MM.1S (cell line): ENCODE measurements at regions not wholly inside any gene's neighbourhood (a gene's known extent, or its start where the extent isn't known, plus 50 kb on each side); places are given as distances from the start of the nearest gene placed in this dataset.
"Not testable (repeated sequence)": the region's sequence is repeated elsewhere in the genome, so short reads cannot be mapped to it uniquely, and the experiment has no call there.

Source experiments
- DNase-seq: peaks from one replicate; pipeline ENCODE4 v3.0.0-alpha.2; 2015
- H2AFZ ChIP-seq: fragments of 300-600 bp; sonication (generic); 2 replicates; pipeline ENCODE4 v1.6.0; 2016; ENCODE audit warnings: antibody characterized with exemption, low read length
- H3F3A ChIP-seq: fragments of 300-600 bp; sonication (generic); 2 replicates; pipeline ENCODE4 v1.6.1; 2016; ENCODE audit warnings: mild to moderate bottlenecking, antibody characterized with exemption, low read length, moderate library complexity, mixed read lengths; ENCODE audit not compliant: insufficient read depth
- H3K27ac ChIP-seq: fragments of 300-600 bp; sonication (generic); 2 replicates; pipeline ENCODE4 v1.5.1; 2016; ENCODE audit warnings: mild to moderate bottlenecking, low read length
- H3K27me3 ChIP-seq: fragments of 300-600 bp; sonication (generic); replicated peaks from 2 replicates; pipeline ENCODE4 v1.6.0; 2016; ENCODE audit warnings: low read length; ENCODE audit not compliant: insufficient read depth
- H3K36me3 ChIP-seq: fragments of 300-600 bp; sonication (generic); replicated peaks from 2 replicates; pipeline ENCODE4 v1.6.1; 2016; ENCODE audit warnings: mild to moderate bottlenecking, low read length, mixed read lengths; ENCODE audit not compliant: insufficient read depth
- H3K4me1 ChIP-seq: fragments of 300-600 bp; sonication (generic); 2 replicates; pipeline ENCODE4 v1.6.1; 2016; ENCODE audit warnings: low read length, mixed read lengths
- H3K4me2 ChIP-seq: fragments of 300-600 bp; sonication (generic); 2 replicates; pipeline ENCODE4 v1.6.0; 2016; ENCODE audit warnings: low read depth, low read length
- H3K4me3 ChIP-seq: fragments of 300-600 bp; sonication (generic); 2 replicates; pipeline ENCODE4 v1.5.1; 2016; ENCODE audit warnings: low read length, mixed read lengths
- H3K79me2 ChIP-seq: fragments of 300-600 bp; sonication (generic); 2 replicates; pipeline ENCODE4 v1.6.1; 2016; ENCODE audit warnings: mixed run types, low read length, mixed read lengths
- H3K9ac ChIP-seq: fragments of 300-600 bp; sonication (generic); 2 replicates; pipeline ENCODE4 v1.6.1; 2016; ENCODE audit warnings: low read length, mixed read lengths
- H3K9me2 ChIP-seq: fragments of 300-600 bp; sonication (generic); replicated peaks from 2 replicates; pipeline ENCODE4 v1.6.1; 2016; ENCODE audit warnings: mild to moderate bottlenecking, low read length, mixed read lengths; ENCODE audit not compliant: insufficient read depth
- H3K9me3 ChIP-seq: fragments of 300-600 bp; sonication (generic); replicated peaks from 2 replicates; pipeline ENCODE4 v1.6.1; 2016; ENCODE audit warnings: mild to moderate bottlenecking, low read length, mixed read lengths; ENCODE audit not compliant: insufficient read depth
- H4K20me1 ChIP-seq: fragments of 300-600 bp; sonication (generic); 2 replicates; pipeline ENCODE4 v1.6.1; 2016; ENCODE audit warnings: mild to moderate bottlenecking, low read length, moderate library complexity, mixed read lengths; ENCODE audit not compliant: insufficient read depth

DNA sequence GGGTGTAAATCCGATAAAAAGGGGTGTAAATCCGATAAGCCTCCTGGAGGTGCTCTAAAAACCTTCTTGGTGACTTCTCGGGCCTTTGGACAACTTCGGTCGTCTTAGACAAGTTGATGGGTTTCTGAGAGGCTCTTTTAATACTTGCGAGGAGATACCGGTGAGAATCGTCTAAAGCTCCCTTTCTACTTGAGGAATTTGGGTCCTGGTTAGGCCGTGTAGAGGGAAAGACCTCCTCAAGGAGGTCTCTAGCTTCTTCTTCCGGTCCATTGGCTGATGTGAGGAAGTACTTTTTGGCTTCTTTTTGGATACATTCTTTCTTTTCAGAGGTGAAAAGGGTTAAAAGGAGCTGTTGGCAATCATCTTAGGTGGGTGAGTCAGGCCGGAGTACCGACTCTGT, 128.5 kb downstream of the ART5 start:
- H3K27ac ChIP-seq = peak overlapping the region; percentile 99
- not testable (repeated sequence) for H2AFZ ChIP-seq, H4K20me1 ChIP-seq

DNA sequence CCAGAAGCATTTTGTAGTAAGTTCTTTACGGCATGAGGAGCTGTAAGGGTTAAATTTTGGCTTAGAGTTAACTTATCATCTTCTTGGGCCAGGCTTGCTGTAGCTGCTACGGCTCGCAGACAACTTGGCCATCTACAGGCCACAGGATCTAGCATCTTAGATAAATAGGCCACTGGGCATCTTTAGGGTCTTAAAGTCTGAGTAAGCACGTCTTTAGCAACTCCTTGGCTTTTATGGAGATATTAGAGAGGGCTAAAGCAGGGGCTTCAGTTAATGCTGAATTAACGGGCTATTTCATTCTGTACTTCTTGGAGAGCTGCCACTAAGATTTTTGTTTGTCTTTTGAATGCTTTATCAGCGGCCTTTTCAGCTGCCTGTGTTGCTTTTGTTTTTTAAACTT, 129.0 kb downstream of the ART5 start:
- not testable (repeated sequence) for H3K27me3 ChIP-seq, H3K9me3 ChIP-seq, H3K9me2 ChIP-seq, H4K20me1 ChIP-seq, H3K36me3 ChIP-seq, H2AFZ ChIP-seq
- H3K4me1 ChIP-seq = peaks cover 12% of the 10 kb centered on the region
- H3K4me3 ChIP-seq = peak overlapping the region; percentile 65
- peak; percentile 52 for DNase-seq
- H3F3A ChIP-seq = peaks cover 21% of the 10 kb centered on the region
- H3K9ac ChIP-seq = peak overlapping the region; percentile 98
- peaks cover 36% of the 10 kb centered on the region for H3K79me2 ChIP-seq
- peak overlapping the region; percentile 99 for H3K27ac ChIP-seq
- peak overlapping the region; percentile 74; the same call in 1 of the 2 replicates for H3K4me2 ChIP-seq

More for the DNA sequence above, 128.5 kb downstream of the ART5 start:
- H3K79me2 ChIP-seq = peaks cover 36% of the 10 kb centered on the region
- DNase-seq, H3K36me3 ChIP-seq, H3K4me1 ChIP-seq, H3K27me3 ChIP-seq, H3K9me3 ChIP-seq, H3K9me2 ChIP-seq: not testable (repeated sequence)
- H3K4me3 ChIP-seq = peak overlapping the region; percentile 65
- H3K4me2 ChIP-seq = peak overlapping the region; percentile 74; the same call in 1 of the 2 replicates
- H3F3A ChIP-seq = peaks cover 21% of the 10 kb centered on the region
- H3K9ac ChIP-seq = peak overlapping the region; percentile 98

DNA sequence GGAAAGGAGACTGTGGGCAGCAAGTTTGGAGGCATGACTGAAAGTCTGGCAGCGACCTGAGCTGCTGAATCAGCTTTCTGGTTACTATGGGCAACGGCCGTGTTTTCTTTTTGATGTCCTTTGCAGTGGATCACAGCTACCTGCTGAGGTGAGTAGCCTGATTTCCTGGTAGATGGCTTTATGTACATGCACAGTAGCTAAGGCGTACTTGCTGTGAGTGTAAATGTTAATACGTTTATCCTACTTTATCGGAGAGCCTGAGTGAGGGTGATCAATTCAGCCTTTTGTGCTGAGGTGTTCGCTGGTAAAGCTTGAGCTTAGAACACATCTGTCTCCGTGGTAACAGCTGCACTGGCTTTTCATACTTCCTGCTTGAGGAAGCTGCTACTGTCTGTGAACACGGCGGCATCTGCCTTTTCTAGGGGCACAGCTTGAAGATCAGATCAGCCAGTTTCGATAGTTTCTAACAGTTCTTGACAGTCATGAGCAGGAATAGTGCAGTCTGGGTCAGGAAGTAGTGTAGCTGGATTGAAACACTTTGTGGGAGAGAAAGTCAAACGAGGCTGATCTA, 129.6 kb downstream of the ART5 start:
- H2AFZ ChIP-seq = not testable (repeated sequence)
- H3K4me2 ChIP-seq = peak overlapping the region; percentile 94; the same call in 1 of the 2 replicates

DNA sequence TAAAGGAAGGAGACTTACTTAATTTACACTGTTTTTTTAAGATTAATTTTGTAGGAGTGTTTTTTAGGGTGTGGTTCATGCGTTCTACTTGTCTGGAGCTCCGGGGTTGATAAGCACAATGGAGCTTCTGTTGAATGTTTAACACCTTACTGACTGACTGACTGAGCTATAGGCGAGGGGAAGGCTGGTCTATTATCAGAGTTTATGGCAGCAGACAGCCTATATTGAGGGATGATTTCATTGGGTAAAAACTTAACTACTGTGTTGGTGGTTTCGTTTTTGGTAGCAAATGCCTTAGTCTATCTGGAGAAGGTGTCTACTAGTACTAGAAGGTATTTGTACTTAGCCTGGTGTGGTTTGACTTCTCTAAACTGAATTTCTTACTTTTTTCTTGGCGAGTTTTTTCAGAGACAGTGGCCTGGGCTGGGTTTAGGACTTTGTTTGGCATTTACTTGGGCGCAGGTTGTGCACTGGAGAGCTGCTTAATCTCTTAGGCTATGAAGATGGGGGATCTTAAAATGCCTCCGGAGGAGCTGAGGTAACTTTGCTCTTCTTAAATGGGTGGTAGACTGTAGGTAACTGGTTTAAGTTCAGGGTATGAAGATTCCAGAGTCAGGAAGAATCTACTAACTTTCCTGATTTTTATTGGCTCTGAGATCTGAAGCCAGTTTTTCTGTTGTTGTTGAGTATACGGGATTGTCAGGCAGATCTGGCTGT, 130.2 kb downstream of the ART5 start:
- Histone ChIP-seq H3K79me2 (peaks cover 28% of the 10 kb centered on the region), H3K9ac (peak overlapping the region; percentile 98), H3F3A (peaks cover 25% of the 10 kb centered on the region), H3K4me2 (peak overlapping the region; percentile 94), H3K4me3 (peak overlapping the region; percentile 80), H3K27ac (peak overlapping the region; percentile 99), H3K4me1 (peaks cover 19% of the 10 kb centered on the region)
- DNase-seq = peak; percentile 83
- not testable (repeated sequence) for H3K27me3 ChIP-seq, H3K9me3 ChIP-seq, H3K36me3 ChIP-seq, H2AFZ ChIP-seq, H3K9me2 ChIP-seq, H4K20me1 ChIP-seq

More for the DNA sequence above, 129.6 kb downstream of the ART5 start:
- peak overlapping the region; percentile 80 for H3K4me3 ChIP-seq
- peaks cover 25% of the 10 kb centered on the region for H3F3A ChIP-seq
- not testable (repeated sequence) for H3K9me3 ChIP-seq, H3K36me3 ChIP-seq, H3K9me2 ChIP-seq, H3K27me3 ChIP-seq, H4K20me1 ChIP-seq
- peak overlapping the region; percentile 98 for H3K9ac ChIP-seq
- H3K4me1 ChIP-seq = peaks cover 17% of the 10 kb centered on the region
- H3K27ac ChIP-seq = peak overlapping the region; percentile 99
- DNase-seq = peak; percentile 65
- peaks cover 34% of the 10 kb centered on the region for H3K79me2 ChIP-seq

DNA sequence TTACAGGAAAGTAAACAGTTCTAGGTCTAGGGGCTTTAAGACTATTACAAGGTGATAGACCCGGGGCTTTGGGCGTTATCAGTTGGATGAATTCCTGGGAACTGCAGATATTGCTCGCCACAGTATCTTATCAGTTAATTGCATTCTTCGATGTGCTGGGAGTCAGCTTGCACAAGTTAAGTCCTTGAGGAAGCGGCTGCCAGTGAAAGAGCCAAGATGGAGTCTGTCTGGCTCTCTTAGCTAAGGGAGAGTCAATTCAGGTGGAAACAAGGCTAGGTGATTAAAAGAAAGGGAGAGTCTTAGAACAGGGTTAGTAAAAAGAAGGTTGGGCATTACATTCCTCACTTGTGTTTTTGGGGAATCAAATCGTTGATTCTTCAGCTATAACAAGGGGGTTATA, 130.6 kb upstream of the ZNF195 start:
- H3F3A ChIP-seq = peaks cover 25% of the 10 kb centered on the region
- not testable (repeated sequence) for H3K4me2 ChIP-seq, DNase-seq, H3K9me3 ChIP-seq, H3K27ac ChIP-seq, H3K9ac ChIP-seq, H3K27me3 ChIP-seq, H3K4me3 ChIP-seq, H2AFZ ChIP-seq, H3K9me2 ChIP-seq, H3K36me3 ChIP-seq, H4K20me1 ChIP-seq
- peaks cover 19% of the 10 kb centered on the region for H3K4me1 ChIP-seq
- peaks cover 12% of the 10 kb centered on the region for H3K79me2 ChIP-seq

DNA sequence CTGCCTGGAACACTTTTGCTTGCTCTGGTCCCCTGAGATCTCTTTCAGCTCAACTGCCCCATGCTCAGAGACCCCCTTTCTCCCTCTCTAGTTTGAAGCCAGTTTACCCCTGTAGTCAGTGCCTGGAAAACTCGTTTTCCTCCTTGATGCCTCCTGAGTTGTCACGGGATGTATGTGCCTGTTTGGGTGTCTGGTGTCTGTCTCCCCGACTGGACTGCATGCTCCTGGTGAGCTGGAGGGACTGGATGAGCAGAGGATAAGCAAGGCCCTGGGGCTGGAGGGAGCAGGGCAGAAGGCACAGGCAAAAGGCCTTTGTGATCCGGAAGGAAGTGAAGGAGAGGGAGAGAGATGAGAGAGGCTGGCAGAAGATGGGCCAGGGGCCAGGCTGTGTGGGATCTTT, 120.3 kb upstream of the ZNF195 start:
- H3K79me2 ChIP-seq, H3K4me1 ChIP-seq, H3K4me3 ChIP-seq, H3F3A ChIP-seq, H3K27me3 ChIP-seq, H3K36me3 ChIP-seq, H3K27ac ChIP-seq, H3K4me2 ChIP-seq, H3K9me2 ChIP-seq, H2AFZ ChIP-seq, H4K20me1 ChIP-seq, H3K9ac ChIP-seq, H3K9me3 ChIP-seq, DNase-seq: not testable (repeated sequence)

DNA sequence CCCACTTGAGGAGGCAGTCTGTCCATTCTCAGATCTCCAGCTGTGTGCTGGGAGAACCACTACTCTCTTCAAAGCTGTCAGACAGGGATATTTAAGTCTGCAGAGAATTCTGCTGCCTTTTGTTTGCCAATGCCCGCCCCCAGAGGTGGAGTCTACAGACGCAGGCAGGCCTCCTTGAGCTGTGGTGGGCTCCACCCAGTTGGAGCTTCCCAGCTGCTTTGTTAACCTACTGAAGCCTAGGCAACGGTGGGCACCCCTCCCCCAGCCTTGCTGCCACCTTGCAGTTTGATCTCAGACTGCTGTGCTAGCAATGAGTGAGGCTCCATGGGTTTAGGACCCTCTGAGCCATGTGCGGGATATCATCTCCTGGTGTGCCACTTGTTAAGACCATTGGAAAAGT, 119.4 kb upstream of the ZNF195 start:
- DNase-seq, H3K9ac ChIP-seq, H3K4me2 ChIP-seq, H4K20me1 ChIP-seq, H3K9me2 ChIP-seq, H3K4me1 ChIP-seq, H3K9me3 ChIP-seq, H2AFZ ChIP-seq, H3K27me3 ChIP-seq, H3K36me3 ChIP-seq, H3K4me3 ChIP-seq, H3K27ac ChIP-seq, H3K79me2 ChIP-seq, H3F3A ChIP-seq: not testable (repeated sequence)

DNA sequence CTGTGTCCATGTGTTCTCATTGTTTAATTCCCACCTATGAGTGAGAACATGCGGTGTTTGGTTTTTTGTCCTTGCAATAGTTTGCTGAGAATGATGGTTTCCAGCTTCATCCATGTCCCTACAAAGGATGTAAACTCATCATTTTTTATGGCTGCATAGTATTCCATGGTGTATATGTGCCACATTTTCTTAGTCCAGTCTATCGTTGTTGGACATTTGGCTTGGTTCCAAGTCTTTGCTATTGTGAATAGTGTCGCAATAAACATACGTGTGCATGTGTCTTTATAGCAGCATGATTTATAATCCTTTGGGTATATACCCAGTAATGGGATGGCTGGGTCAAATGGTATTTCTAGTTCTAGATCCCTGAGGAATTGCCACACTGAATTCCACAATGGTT, 114.2 kb upstream of the ZNF195 start:
- not testable (repeated sequence) for H2AFZ ChIP-seq, H3K9ac ChIP-seq, H3K79me2 ChIP-seq, H3K36me3 ChIP-seq, H3K4me3 ChIP-seq, H3K4me2 ChIP-seq, H3K9me3 ChIP-seq, H3K9me2 ChIP-seq, DNase-seq, H3K27ac ChIP-seq, H3F3A ChIP-seq, H4K20me1 ChIP-seq, H3K4me1 ChIP-seq, H3K27me3 ChIP-seq
